ENCODE measurements at regions not wholly inside any gene's neighbourhood (a gene's known extent, or its start where the extent isn't known, plus 50 kb on each side); places are given as distances from the start of the nearest gene placed in this dataset.

- TF ChIP-seq, protein P1, sequence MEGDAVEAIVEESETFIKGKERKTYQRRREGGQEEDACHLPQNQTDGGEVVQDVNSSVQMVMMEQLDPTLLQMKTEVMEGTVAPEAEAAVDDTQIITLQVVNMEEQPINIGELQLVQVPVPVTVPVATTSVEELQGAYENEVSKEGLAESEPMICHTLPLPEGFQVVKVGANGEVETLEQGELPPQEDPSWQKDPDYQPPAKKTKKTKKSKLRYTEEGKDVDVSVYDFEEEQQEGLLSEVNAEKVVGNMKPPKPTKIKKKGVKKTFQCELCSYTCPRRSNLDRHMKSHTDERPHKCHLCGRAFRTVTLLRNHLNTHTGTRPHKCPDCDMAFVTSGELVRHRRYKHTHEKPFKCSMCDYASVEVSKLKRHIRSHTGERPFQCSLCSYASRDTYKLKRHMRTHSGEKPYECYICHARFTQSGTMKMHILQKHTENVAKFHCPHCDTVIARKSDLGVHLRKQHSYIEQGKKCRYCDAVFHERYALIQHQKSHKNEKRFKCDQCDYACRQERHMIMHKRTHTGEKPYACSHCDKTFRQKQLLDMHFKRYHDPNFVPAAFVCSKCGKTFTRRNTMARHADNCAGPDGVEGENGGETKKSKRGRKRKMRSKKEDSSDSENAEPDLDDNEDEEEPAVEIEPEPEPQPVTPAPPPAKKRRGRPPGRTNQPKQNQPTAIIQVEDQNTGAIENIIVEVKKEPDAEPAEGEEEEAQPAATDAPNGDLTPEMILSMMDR (IDR thresholded peaks at IDR 0.05): no peak
- no peak for TF ChIP-seq EP300 (IDR thresholded peaks at IDR 0.05; ENCODE audit: low read depth)
- TF ChIP-seq POLR2A (IDR thresholded peaks at IDR 0.05): no peak
- no peak for TF ChIP-seq POLR2AphosphoS5 (IDR thresholded peaks at IDR 0.05)
These were observed 137.9 kb upstream of the PARD3B start for GRCh38 chr2:204407204-204408014.
